HAP-1 (cell line): ENCODE measurements at regions not wholly inside any gene's neighbourhood (a gene's known extent, or its start where the extent isn't known, plus 50 kb on each side); places are given as distances from the start of the nearest gene placed in this dataset.

Source experiments
- DNase-seq, 2 experiments: peaks; one replicate each; pipeline ENCODE4 v3.0.0-alpha.2; 2016 to 2020; ENCODE audit warnings: low spot score in 2 of 2
- H3K27me3 ChIP-seq: fragments of 250-450 bp; sonication (Bioruptor Pico); 2 replicates; pipeline ENCODE4 v1.5.1; 2020; ENCODE audit warnings: low read depth, mild to moderate bottlenecking, moderate library complexity
- H3K36me3 ChIP-seq: fragments of 250-450 bp; sonication (Bioruptor Pico); replicated peaks from 2 replicates; pipeline ENCODE4 v1.5.1; 2020; ENCODE audit warnings: mild to moderate bottlenecking
- H3K4me1 ChIP-seq: fragments of 250-450 bp; sonication (Bioruptor Pico); 2 replicates; pipeline ENCODE4 v1.5.1; 2020; ENCODE audit warnings: mild to moderate bottlenecking
- H3K4me3 ChIP-seq: fragments of 250-450 bp; sonication (Bioruptor Pico); 2 replicates; pipeline ENCODE4 v1.5.1; 2020; ENCODE audit warnings: mild to moderate bottlenecking, moderate library complexity
- H3K9me3 ChIP-seq: fragments of 250-450 bp; sonication (Bioruptor Pico); 2 replicates; pipeline ENCODE4 v1.5.1; 2020; ENCODE audit warnings: mild to moderate bottlenecking, moderate library complexity
- in situ Hi-C: fragments of 300-500 bp; cut with MboI; formaldehyde crosslinking; loops from 3 replicates; pipeline ENCODE4 v1.14.3; 2020; ENCODE audit warnings: low sequenced_read_pairs, inconsistent platforms, mixed read lengths

- in situ Hi-C loops = no loop called here
- Histone ChIP-seq H3K27me3 (no peaks in the 10 kb centered on the region), H3K9me3 (no peaks in the 10 kb centered on the region), H3K4me3 (no peak overlapping the region), H3K36me3 (no peaks in the 10 kb centered on the region), H3K4me1 (no peaks in the 10 kb centered on the region)
- DNase-seq = no peak
Measured at GRCh38 chr1:108082738-108083562, 117.2 kb downstream of the SLC25A24 start.

GRCh38 chr1:108082001-108082400 is 117.0 kb upstream of the VAV3 start:
- H3K4me1 ChIP-seq = no peaks in the 10 kb centered on the region
- no peaks in the 10 kb centered on the region for H3K27me3 ChIP-seq
- no peaks in the 10 kb centered on the region for H3K36me3 ChIP-seq
- DNase-seq = no peak
- H3K4me3 ChIP-seq = no peak overlapping the region
- H3K9me3 ChIP-seq = no peaks in the 10 kb centered on the region
- in situ Hi-C loops = no loop called here

GRCh38 chr1:108080448-108080847 is 115.5 kb upstream of the VAV3 start:
- H3K9me3 ChIP-seq = no peaks in the 10 kb centered on the region
- DNase-seq = no peak
- H3K4me3 ChIP-seq = no peak overlapping the region
- no peaks in the 10 kb centered on the region for H3K36me3 ChIP-seq
- H3K27me3 ChIP-seq = no peaks in the 10 kb centered on the region
- no peaks in the 10 kb centered on the region for H3K4me1 ChIP-seq
- in situ Hi-C loops = no loop called here

GRCh38 chr1:108079440-108080025 is 114.6 kb upstream of the VAV3 start:
- no peak for DNase-seq
- no peak overlapping the region for H3K4me3 ChIP-seq
- no peaks in the 10 kb centered on the region for H3K9me3 ChIP-seq
- in situ Hi-C loops = no loop called here
- H3K36me3 ChIP-seq = no peaks in the 10 kb centered on the region
- H3K27me3 ChIP-seq = no peaks in the 10 kb centered on the region
- no peaks in the 10 kb centered on the region for H3K4me1 ChIP-seq

DNA sequence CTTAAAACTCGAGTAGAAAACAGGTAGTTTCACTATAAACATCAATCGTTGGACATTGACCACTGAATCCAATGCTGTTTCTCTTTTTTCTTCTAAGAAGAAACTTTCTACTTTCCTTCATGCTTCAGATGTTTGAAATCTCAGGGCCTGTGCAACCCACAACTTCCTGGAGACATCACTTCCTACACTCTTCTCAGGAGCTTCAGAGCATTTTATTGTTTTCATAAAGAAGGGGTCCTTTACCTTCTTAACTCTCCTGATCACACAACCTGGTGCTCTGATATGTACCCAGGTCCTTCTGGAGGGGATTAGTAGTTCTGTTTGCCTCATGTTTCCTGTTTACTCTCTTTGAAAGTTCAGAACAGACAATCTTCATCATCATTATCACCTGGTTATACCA is 113.0 kb upstream of the VAV3 start:
- Histone ChIP-seq H3K36me3 (no peaks in the 10 kb centered on the region), H3K27me3 (no peaks in the 10 kb centered on the region), H3K9me3 (no peaks in the 10 kb centered on the region), H3K4me1 (no peaks in the 10 kb centered on the region), H3K4me3 (no peak overlapping the region)
- in situ Hi-C loops = no loop called here
- no peak for DNase-seq

- Histone ChIP-seq H3K27me3 (no peaks in the 10 kb centered on the region), H3K9me3 (no peaks in the 10 kb centered on the region)
- in situ Hi-C loops = no loop called here
Measured at GRCh38 chr1:108075055-108075454, 110.1 kb upstream of the VAV3 start.

DNA sequence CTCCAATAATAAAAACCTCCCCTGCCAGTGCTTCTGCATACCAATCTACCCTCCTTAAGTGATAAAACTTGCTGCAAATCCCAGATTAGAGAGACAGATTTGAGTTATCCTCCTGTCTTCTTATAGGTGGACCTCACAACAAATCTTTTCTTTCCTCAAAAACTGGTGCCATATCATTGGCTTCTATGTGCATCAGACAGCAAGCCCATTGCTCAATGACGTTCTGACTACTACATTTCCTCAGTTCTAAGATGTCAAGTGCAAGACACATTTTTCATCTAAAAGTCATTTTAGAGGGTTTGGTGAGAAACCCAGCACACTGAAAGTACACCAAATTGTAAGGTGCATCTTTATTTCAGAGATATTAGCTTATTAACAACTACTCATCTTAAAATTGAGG is 107.8 kb upstream of the VAV3 start:
- in situ Hi-C loops = no loop called here
- DNase-seq = no peak
- H3K27me3 ChIP-seq = no peaks in the 10 kb centered on the region
- no peaks in the 10 kb centered on the region for H3K36me3 ChIP-seq
- H3K4me3 ChIP-seq = no peak overlapping the region
- H3K4me1 ChIP-seq = no peaks in the 10 kb centered on the region
- H3K9me3 ChIP-seq = no peaks in the 10 kb centered on the region

More at GRCh38 chr1:108075055-108075454, 110.1 kb upstream of the VAV3 start:
- Histone ChIP-seq H3K4me3 (no peak overlapping the region), H3K36me3 (no peaks in the 10 kb centered on the region), H3K4me1 (no peaks in the 10 kb centered on the region)
- DNase-seq = no peak

- DNase-seq = no peak
- in situ Hi-C loops = no loop called here
Measured at GRCh38 chr1:108072212-108072611, 107.2 kb upstream of the VAV3 start.

DNA sequence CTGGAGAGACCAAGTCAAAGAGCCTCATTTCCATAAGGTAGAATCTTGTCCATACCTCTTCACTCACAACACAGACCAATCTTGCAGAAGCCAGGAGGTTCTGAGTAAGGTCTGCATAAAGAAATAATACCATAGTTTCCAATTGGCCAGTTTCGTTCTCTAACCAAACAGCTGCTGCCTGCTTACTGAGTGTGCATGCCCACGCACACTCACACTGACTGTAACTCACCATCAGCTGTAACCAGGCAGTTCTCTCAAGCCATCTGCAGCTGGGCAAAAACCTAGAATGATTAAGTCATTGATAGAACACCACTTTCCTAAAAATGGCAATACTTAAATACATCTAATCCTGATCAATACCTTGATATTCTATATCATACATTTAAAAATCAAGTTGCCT is 106.6 kb upstream of the VAV3 start:
- no peaks in the 10 kb centered on the region for H3K4me1 ChIP-seq
- no peaks in the 10 kb centered on the region for H3K9me3 ChIP-seq
- in situ Hi-C loops = no loop called here
- H3K4me3 ChIP-seq = no peak overlapping the region
- DNase-seq = no peak
- no peaks in the 10 kb centered on the region for H3K27me3 ChIP-seq
- H3K36me3 ChIP-seq = no peaks in the 10 kb centered on the region

More at GRCh38 chr1:108072212-108072611, 107.2 kb upstream of the VAV3 start:
- no peaks in the 10 kb centered on the region for H3K4me1 ChIP-seq
- no peak overlapping the region for H3K4me3 ChIP-seq
- no peaks in the 10 kb centered on the region for H3K9me3 ChIP-seq
- H3K27me3 ChIP-seq = no peaks in the 10 kb centered on the region
- H3K36me3 ChIP-seq = no peaks in the 10 kb centered on the region

- Histone ChIP-seq H3K36me3 (no peaks in the 10 kb centered on the region), H3K4me3 (no peak overlapping the region), H3K4me1 (no peaks in the 10 kb centered on the region), H3K9me3 (no peaks in the 10 kb centered on the region), H3K27me3 (no peaks in the 10 kb centered on the region)
- no peak for DNase-seq
- in situ Hi-C loops = no loop called here
Measured at GRCh38 chr1:108070662-108071061, 105.7 kb upstream of the VAV3 start.

DNA sequence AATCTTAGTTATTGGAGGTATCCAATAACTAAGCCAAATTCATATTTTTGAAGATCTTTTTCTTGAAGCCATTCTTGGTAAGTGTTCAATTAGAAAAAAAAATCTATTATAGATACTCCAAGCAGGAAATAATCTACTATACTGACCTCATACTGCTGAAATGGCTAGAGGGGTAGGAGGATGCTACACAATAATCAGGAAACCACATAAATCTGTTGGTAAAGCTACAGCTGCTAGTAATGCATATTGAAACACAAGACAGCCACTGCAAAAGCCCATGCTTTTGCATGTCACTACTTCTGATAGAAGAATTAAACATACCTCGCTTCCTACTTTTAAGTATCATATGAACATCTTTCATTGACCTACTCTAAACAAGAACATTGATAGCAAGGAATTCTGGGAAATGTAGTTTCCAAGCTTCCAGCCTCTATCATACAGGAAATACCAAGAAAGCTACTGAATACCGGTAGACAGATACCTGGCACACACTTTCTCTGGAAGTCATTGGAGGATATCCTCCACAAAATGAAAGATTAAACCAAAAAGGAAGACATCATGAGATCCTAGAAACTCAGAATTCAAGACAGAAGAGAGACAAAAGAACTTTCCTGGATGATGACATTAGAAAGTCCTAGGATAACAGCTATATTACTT is 103.0 kb upstream of the VAV3 start:
- DNase-seq = no peak
- Histone ChIP-seq H3K4me3 (no peak overlapping the region), H3K27me3 (no peaks in the 10 kb centered on the region)

DNA sequence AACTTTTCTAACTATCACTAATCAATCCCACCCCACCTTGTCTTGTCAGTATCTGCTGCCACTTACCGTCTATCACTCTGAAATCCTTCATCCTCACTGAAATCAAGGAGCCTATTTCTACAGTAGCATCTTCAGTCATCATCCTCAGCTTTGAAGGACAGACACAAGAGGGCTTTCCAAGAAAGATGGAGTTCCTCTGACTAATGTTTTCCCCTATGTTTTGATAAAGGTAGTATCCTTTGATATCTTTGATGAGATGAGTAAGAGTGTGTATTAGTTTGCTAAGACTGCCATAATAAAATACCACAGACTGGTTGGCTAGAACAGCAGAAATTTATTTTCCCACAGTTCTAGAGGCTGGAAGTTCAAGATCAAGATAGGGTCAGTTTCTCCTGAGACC is 101.8 kb upstream of the VAV3 start:
- in situ Hi-C loops = no loop called here
- Histone ChIP-seq H3K4me1 (no peaks in the 10 kb centered on the region), H3K36me3 (no peaks in the 10 kb centered on the region), H3K27me3 (no peaks in the 10 kb centered on the region), H3K4me3 (no peak overlapping the region), H3K9me3 (no peaks in the 10 kb centered on the region)
- no peak for DNase-seq

More for the DNA sequence above, 103.0 kb upstream of the VAV3 start:
- in situ Hi-C loops = no loop called here
- H3K36me3 ChIP-seq = no peaks in the 10 kb centered on the region
- H3K9me3 ChIP-seq = no peaks in the 10 kb centered on the region
- H3K4me1 ChIP-seq = no peaks in the 10 kb centered on the region

DNA sequence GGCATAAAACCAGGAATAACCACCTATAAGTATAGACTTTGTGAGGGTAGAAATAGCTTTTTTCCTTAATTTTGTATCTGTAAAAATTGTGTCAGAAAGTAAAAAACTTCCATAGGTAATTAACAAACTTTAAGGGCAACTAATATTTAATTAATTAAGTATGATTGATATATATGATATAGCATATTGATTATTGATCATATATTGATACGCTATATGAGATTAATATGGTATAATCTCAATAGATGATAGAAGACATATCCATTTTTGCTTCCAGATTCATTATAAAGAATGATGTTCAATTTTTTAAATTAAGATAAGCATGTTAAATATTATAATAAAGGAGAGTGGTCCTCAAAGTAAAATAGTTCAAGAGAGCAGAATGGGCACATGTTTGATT is 99.3 kb upstream of the VAV3 start:
- Histone ChIP-seq H3K9me3 (no peaks in the 10 kb centered on the region), H3K27me3 (no peaks in the 10 kb centered on the region), H3K4me3 (no peak overlapping the region), H3K36me3 (no peaks in the 10 kb centered on the region), H3K4me1 (no peaks in the 10 kb centered on the region)
- in situ Hi-C loops = no loop called here
- DNase-seq = no peak

DNA sequence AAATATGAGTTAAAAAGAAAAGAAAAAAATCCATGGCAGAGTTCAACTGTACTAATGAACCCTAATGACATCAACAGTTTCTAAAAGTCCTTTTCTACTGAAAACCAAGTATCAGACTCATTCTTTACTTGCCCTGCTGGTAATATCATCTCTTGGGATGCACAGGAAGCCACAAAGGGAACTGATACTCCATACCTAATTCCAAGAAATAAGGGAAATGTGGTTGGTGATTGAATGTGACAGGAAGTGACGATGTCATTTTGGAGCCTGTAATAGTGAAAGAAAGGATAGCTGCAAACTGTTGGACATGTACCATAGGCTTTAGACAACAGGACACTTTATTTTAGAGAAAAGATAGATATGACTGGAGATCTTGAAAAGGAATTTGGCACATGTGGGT is 98.7 kb upstream of the VAV3 start:
- DNase-seq = no peak
- H3K4me1 ChIP-seq = no peaks in the 10 kb centered on the region
- H3K27me3 ChIP-seq = no peaks in the 10 kb centered on the region
- H3K9me3 ChIP-seq = no peaks in the 10 kb centered on the region
- in situ Hi-C loops = no loop called here
- no peaks in the 10 kb centered on the region for H3K36me3 ChIP-seq
- no peak overlapping the region for H3K4me3 ChIP-seq
